Non-pigmented ciliary epithelial cell (primary cell): ENCODE measurements at regions not wholly inside any gene's neighbourhood (a gene's known extent, or its start where the extent isn't known, plus 50 kb on each side); places are given as distances from the start of the nearest gene placed in this dataset.

Experiments
- DNase-seq: peaks from one replicate; pipeline ENCODE4 v3.0.0-alpha.2; 2010; ENCODE audit warnings: low read depth

- DNase-seq: no peak
Measured at GRCh38 chr2:858646-859045, 92.0 kb upstream of the SNTG2 start.

- no peak for DNase-seq
Measured at GRCh38 chr2:857937-858336, 92.7 kb upstream of the SNTG2 start.

GRCh38 chr2:857081-857480 lies 93.6 kb upstream of the SNTG2 start:
- DNase-seq: no peak

GRCh38 chr2:856456-856855 lies 94.2 kb upstream of the SNTG2 start:
- DNase-seq: no peak

GRCh38 chr2:856041-856440 lies 94.6 kb upstream of the SNTG2 start:
- DNase-seq: no peak

- peak; percentile 6 for DNase-seq
Measured at GRCh38 chr2:855177-855576, 95.5 kb upstream of the SNTG2 start.

- DNase-seq: no peak
Measured at GRCh38 chr2:854460-854859, 96.2 kb upstream of the SNTG2 start.

GRCh38 chr2:853203-853870 lies 97.3 kb upstream of the SNTG2 start:
- no peak for DNase-seq

GRCh38 chr2:852168-852567 lies 98.5 kb upstream of the SNTG2 start:
- no peak for DNase-seq

GRCh38 chr2:851680-852079 lies 99.0 kb upstream of the SNTG2 start:
- DNase-seq: no peak

- no peak for DNase-seq
Measured at GRCh38 chr2:851078-851477, 99.6 kb upstream of the SNTG2 start.

GRCh38 chr2:850429-850828 lies 100.2 kb upstream of the SNTG2 start:
- DNase-seq: no peak

- no peak for DNase-seq
Measured at GRCh38 chr2:848099-848498, 102.5 kb upstream of the SNTG2 start.

- no peak for DNase-seq
Measured at GRCh38 chr2:847669-848068, 103.0 kb upstream of the SNTG2 start.

- no peak for DNase-seq
Measured at GRCh38 chr2:844715-845114, 105.9 kb upstream of the SNTG2 start.

- DNase-seq: no peak
Measured at GRCh38 chr2:842151-842803, 108.4 kb upstream of the SNTG2 start.

- DNase-seq: no peak
Measured at GRCh38 chr2:841036-841435, 109.6 kb upstream of the SNTG2 start.

GRCh38 chr2:834233-834632 lies 116.4 kb upstream of the SNTG2 start:
- no peak for DNase-seq

- no peak for DNase-seq
Measured at GRCh38 chr2:833180-833579, 117.5 kb upstream of the SNTG2 start.

- DNase-seq: no peak
Measured at GRCh38 chr2:832635-833034, 118.0 kb upstream of the SNTG2 start.

- DNase-seq: no peak
Measured at GRCh38 chr2:831622-832021, 119.0 kb upstream of the SNTG2 start.

GRCh38 chr2:831225-831536 lies 119.5 kb upstream of the SNTG2 start:
- no peak for DNase-seq

- no peak for DNase-seq
Measured at GRCh38 chr2:830419-831224, 120.0 kb upstream of the SNTG2 start.
